AG09319 (cell line): ENCODE measurements at regions not wholly inside any gene's neighbourhood (a gene's known extent, or its start where the extent isn't known, plus 50 kb on each side); places are given as distances from the start of the nearest gene placed in this dataset.

Source experiments
- DNase-seq: peaks from one replicate; pipeline ENCODE4 v3.0.0-alpha.2; 2010; ENCODE audit warnings: low read depth; ENCODE audit errors: extremely low read depth
- TF ChIP-seq, protein P1 (sequence below): IDR thresholded peaks from 2 replicates; pipeline ENCODE4 v1.5.1; 2011; ENCODE audit warnings: low read depth, mild to moderate bottlenecking, inconsistent platforms, low read length, moderate library complexity

GRCh38 chr14:98323836-98324235, 948.2 kb downstream of the BCL11B start:
- TF ChIP-seq, protein P1, sequence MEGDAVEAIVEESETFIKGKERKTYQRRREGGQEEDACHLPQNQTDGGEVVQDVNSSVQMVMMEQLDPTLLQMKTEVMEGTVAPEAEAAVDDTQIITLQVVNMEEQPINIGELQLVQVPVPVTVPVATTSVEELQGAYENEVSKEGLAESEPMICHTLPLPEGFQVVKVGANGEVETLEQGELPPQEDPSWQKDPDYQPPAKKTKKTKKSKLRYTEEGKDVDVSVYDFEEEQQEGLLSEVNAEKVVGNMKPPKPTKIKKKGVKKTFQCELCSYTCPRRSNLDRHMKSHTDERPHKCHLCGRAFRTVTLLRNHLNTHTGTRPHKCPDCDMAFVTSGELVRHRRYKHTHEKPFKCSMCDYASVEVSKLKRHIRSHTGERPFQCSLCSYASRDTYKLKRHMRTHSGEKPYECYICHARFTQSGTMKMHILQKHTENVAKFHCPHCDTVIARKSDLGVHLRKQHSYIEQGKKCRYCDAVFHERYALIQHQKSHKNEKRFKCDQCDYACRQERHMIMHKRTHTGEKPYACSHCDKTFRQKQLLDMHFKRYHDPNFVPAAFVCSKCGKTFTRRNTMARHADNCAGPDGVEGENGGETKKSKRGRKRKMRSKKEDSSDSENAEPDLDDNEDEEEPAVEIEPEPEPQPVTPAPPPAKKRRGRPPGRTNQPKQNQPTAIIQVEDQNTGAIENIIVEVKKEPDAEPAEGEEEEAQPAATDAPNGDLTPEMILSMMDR = no peak
- no peak for DNase-seq

GRCh38 chr14:98325761-98326160, 946.2 kb downstream of the BCL11B start:
- no peak for DNase-seq
- TF ChIP-seq, protein P1 = no peak

- TF ChIP-seq, protein P1 = no peak
- no peak for DNase-seq
Observed at GRCh38 chr14:98328496-98328895, 943.5 kb downstream of the BCL11B start.

DNA sequence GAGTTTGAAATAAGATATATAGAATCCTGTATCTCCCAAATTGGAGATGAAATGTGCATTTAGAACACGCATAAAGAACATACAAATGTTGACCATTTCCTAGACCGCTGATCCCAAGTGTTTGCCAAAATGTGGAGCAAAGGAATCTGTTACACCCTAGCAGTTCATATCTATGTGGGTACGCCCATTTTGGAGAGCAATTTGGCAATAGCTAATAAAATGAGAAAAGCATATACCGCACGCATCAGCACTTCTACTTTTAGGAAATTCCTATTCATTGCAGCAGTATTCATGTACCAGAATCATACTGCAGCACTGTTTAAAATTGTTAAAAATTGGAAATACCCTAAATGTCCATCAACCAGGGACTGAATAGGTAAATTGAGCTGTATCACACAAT, 937.8 kb downstream of the BCL11B start:
- TF ChIP-seq, protein P1 = no peak
- no peak for DNase-seq

DNA sequence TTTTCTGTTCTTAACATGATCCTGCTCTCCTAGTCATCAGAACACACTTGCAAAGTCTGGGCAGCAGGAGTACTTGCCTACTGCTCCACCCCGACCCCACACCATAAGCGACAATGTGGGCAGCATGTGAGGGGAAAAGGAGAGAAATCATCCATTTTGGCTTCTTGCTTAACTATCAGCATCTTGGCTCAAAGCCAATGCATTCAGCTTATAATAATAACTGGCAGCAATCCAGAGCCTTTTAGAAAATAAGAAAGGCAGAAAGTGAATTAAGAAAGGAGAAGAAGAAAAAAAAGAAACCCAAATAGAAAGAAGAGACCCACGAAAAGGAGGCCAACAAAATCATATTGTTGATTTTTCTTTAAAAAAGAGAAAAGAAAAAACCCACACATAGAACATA, 930.8 kb downstream of the BCL11B start:
- TF ChIP-seq, protein P1 = no peak
- no peak for DNase-seq

- TF ChIP-seq, protein P1 = no peak
- DNase-seq = no peak
Observed at GRCh38 chr14:98345161-98345560, 926.8 kb downstream of the BCL11B start.

DNA sequence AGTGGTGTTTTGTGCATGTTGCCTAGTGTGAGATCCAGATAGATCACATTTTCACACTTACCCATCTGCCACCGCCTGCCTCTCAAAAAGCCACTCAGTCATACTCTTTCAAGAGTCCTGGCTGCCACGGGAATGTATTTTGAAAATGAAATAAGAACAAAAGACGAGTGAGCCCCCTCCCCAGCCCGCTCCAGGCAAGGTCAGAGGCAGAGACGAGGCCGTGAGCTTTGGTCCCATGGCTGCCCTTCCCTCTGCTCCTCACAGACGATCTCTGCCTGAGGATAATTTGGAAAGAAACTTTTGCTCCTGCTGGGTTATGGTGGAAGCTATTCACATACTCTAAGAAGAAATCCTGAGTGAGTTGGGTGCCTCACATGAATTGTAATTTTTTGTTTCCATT, 924.3 kb downstream of the BCL11B start:
- TF ChIP-seq, protein P1 = no peak
- no peak for DNase-seq
